Fibroblast of pulmonary artery (primary cell): ENCODE measurements at regions not wholly inside any gene's neighbourhood (a gene's known extent, or its start where the extent isn't known, plus 50 kb on each side); places are given as distances from the start of the nearest gene placed in this dataset.

ENCODE experiments used
- DNase-seq: peaks from one replicate; pipeline ENCODE4 v3.0.0-alpha.2; 2010; ENCODE audit warnings: low read depth
- H3K4me3 ChIP-seq: replicated peaks from 2 replicates; pipeline ENCODE4 v1.5.1; 2011; ENCODE audit warnings: low read depth, mild to moderate bottlenecking, control low read depth, low read length, moderate library complexity
- CTCF ChIP-seq: IDR thresholded peaks from 2 replicates; pipeline ENCODE4 v1.5.1; 2011; ENCODE audit warnings: mild to moderate bottlenecking, control low read depth, low read length, inconsistent platforms; ENCODE audit errors: missing control alignments

GRCh38 chr6:137726582-137726981 is 140.5 kb upstream of the TNFAIP3 start:
- TF ChIP-seq CTCF, result no peak
- H3K4me3 ChIP-seq, result no peak overlapping the region
- no peak for DNase-seq

DNA sequence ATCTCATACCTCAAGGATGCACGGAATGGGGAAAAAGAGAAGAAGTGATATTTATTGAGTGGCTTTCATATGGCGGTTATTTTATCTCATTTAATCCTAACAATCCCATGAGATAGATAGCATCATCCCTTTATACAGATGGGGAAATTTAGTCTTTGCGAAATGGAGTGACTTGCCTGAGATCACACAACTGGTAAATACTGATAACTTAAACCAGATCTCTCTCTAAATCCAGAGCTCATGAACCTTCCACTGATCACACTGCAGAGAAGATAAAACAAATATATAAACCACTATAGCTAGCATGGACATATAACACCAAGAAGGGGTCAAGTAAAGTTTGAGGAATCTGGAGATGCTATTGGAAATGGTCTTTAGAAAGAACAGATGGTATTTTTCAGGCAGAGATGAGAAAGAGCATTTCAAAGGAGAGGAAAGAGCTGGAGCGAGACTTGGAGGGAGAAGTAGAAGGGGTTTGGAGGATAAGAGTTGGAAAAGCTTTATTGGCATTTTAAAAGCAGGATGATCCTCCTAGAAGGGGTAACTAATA is 139.8 kb upstream of the TNFAIP3 start:
- no peak for DNase-seq
- H3K4me3 ChIP-seq, result no peak overlapping the region
- TF ChIP-seq CTCF, result no peak

- no peak for TF ChIP-seq CTCF
- H3K4me3 ChIP-seq, result no peak overlapping the region
- DNase-seq, result peak; percentile 99
These were observed 138.4 kb upstream of the TNFAIP3 start for GRCh38 chr6:137728386-137729349.

DNA sequence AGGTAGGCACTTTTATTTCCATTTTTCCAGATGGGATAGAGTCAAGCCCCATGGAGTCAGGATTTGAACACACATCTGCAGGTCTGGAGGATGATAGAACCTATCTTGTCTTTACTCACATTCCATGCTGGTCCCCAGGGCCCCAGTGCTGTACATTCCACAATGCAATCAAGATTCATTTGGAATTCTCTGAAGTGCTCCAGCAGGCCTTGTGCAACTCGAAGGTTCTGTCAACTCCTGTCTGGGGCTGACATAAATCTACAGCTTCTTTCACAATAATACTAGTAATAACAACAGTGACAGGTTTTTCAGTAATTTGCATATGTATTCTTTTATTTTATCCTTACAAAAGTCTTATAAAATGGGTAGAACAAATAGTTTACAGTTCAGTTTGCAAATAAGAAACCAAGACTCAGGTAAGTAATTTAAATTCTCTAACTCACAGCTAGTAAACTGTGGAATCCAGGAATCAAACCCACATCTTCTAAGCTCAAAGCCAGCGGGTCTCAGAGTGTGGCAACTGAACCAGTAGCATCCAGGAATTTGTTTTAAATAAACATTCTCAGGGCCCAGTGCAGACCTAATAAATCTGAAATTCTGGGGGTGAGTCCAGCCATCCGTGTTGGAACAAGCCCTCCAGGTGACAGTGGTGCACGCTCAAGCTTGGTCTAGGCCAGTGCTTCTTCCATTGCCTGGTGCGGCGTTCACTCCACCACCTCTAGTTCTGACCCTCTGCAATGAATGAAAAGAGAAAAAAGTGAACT is 137.0 kb upstream of the TNFAIP3 start:
- peak; percentile 83 for DNase-seq

GRCh38 chr6:137731600-137731959 is 135.5 kb upstream of the TNFAIP3 start:
- no peak overlapping the region for H3K4me3 ChIP-seq
- no peak for DNase-seq
- TF ChIP-seq CTCF, result no peak

More for the DNA sequence above, 137.0 kb upstream of the TNFAIP3 start:
- TF ChIP-seq CTCF, result no peak
- no peak overlapping the region for H3K4me3 ChIP-seq

GRCh38 chr6:137731960-137732616 is 135.0 kb upstream of the TNFAIP3 start:
- no peak for TF ChIP-seq CTCF
- no peak overlapping the region for H3K4me3 ChIP-seq
- peak; percentile 89 for DNase-seq
